Endothelial cell of umbilical vein (primary cell): ENCODE measurements at regions not wholly inside any gene's neighbourhood (a gene's known extent, or its start where the extent isn't known, plus 50 kb on each side); places are given as distances from the start of the nearest gene placed in this dataset.

Experiments
- BruUV-seq: library from RNA; stranded (reverse); fragments of 400-500 nt; replicated peaks from 2 replicates; lab custom pipeline; 2021; lab: Mats Ljungman, UMichigan
- CTCF ChIA-PET: fragments of 300-600, 350-600 bp; sonication (Branson Sonifier 250); formaldehyde crosslinking; loops from one replicate; lab custom pipeline; 2021; ENCODE audit warnings: antibody characterized with exemption, inconsistent platforms; lab: Charles Lee
- POLR2A ChIA-PET: fragments of 300-600, 350-600 bp; sonication (Branson Sonifier 250); formaldehyde crosslinking; loops from one replicate; lab custom pipeline; 2021; ENCODE audit warnings: antibody characterized with exemption, inconsistent platforms; lab: Charles Lee
- DNase-seq: peaks from one replicate; pipeline ENCODE4 v3.0.0-alpha.2; 2011; ENCODE audit warnings: low read depth, low spot score
- FAIRE-seq: peaks from 2 replicates; lab custom pipeline; 2011; peaks lifted over from hg19 to GRCh38; lab: Jason Lieb, UNC
- H2AFZ ChIP-seq: 2 replicates; pipeline ENCODE4 v1.6.0; 2012; ENCODE audit warnings: low read depth, low read length, control low read depth, inconsistent platforms
- H3K27ac ChIP-seq: 2 replicates; pipeline ENCODE4 v1.5.1; 2011; ENCODE audit warnings: low read depth, mild to moderate bottlenecking, control low read depth, low read length, moderate library complexity; ENCODE audit not compliant: insufficient read depth
- H3K27me3 ChIP-seq, 2 experiments: 2 replicates each; pipeline versions ENCODE4 v1.6.0 to v1.6.1; 2011; ENCODE audit warnings: low read length in 2 of 2, mixed read lengths in 1 of 2; ENCODE audit not compliant: control insufficient read depth in 2 of 2, insufficient read depth in 2 of 2
- H3K36me3 ChIP-seq, 2 experiments: 2 replicates in 1 of 2; 3 replicates in 1 of 2; pipeline ENCODE4 v1.5.1; 2011; ENCODE audit warnings: low read length in 2 of 2, mild to moderate bottlenecking in 1 of 2, moderate library complexity in 1 of 2; ENCODE audit not compliant: control insufficient read depth in 2 of 2, insufficient read depth in 2 of 2; ENCODE audit errors: extremely low read depth in 1 of 2
- H3K4me1 ChIP-seq: 3 replicates; pipeline ENCODE4 v1.5.1; 2011; ENCODE audit warnings: mild to moderate bottlenecking, low read length; ENCODE audit not compliant: control insufficient read depth, insufficient read depth; ENCODE audit errors: extremely low read depth
- H3K4me2 ChIP-seq: 2 replicates; pipeline ENCODE4 v1.6.1; 2011; ENCODE audit warnings: low read length, control low read depth, mixed read lengths; ENCODE audit not compliant: insufficient read depth
- H3K4me3 ChIP-seq, 3 experiments: fragments of 200-600 bp in 1 of 3; sonication (generic), shearing (Covaris generic) in 1 of 3; replicated peaks in 1 of 3; 2 replicates each; pipeline ENCODE4 v1.5.1; 2011 to 2016; ENCODE audit warnings: control low read depth in 3 of 3, low read length in 3 of 3, mild to moderate bottlenecking in 2 of 3, inconsistent platforms in 1 of 3, low read depth in 1 of 3, moderate library complexity in 1 of 3; ENCODE audit not compliant: insufficient read depth in 1 of 3
- H3K79me2 ChIP-seq: 2 replicates; pipeline ENCODE4 v1.6.0; 2012; ENCODE audit warnings: low read length, inconsistent platforms; ENCODE audit not compliant: control insufficient read depth, insufficient read depth
- H3K9ac ChIP-seq: replicated peaks from 2 replicates; pipeline ENCODE3; 2011; ENCODE audit warnings: low read length, control low read depth; ENCODE audit not compliant: insufficient read depth; ENCODE audit errors: extremely low read depth
- H3K9me1 ChIP-seq: replicated peaks from 3 replicates; pipeline ENCODE4 v1.6.0; 2011; ENCODE audit warnings: mild to moderate bottlenecking, low read length; ENCODE audit not compliant: control insufficient read depth, insufficient read depth; ENCODE audit errors: extremely low read depth
- H3K9me3 ChIP-seq: replicated peaks from 2 replicates; pipeline ENCODE4 v1.5.1; 2012; ENCODE audit warnings: low read length, inconsistent platforms; ENCODE audit not compliant: control insufficient read depth, insufficient read depth
- H4K20me1 ChIP-seq: replicated peaks from 2 replicates; pipeline ENCODE3; 2011; ENCODE audit warnings: mild to moderate bottlenecking, low read length; ENCODE audit not compliant: control insufficient read depth, insufficient read depth; ENCODE audit errors: extremely low read depth
- CTCF ChIP-seq, 2 donors: IDR thresholded peaks; 1 replicate in 1 of 2; 2 replicates in 1 of 2; pipeline ENCODE4 v1.5.1; 2011; ENCODE audit warnings: low read length in 2 of 2, mild to moderate bottlenecking in 2 of 2, moderate library complexity in 2 of 2, control low read depth in 1 of 2, inconsistent platforms in 1 of 2, low read depth in 1 of 2; ENCODE audit not compliant: insufficient read depth in 1 of 2; ENCODE audit errors: extremely low read depth in 1 of 2
- EZH2 ChIP-seq: IDR thresholded peaks from 2 replicates; pipeline ENCODE4 v1.6.1; 2012; ENCODE audit warnings: borderline replicate concordance, low read depth, mild to moderate bottlenecking, moderate library complexity, low read length, inconsistent platforms; ENCODE audit not compliant: severe bottlenecking
- FOS ChIP-seq: IDR thresholded peaks from 2 replicates; pipeline ENCODE4 v1.6.1; 2011; ENCODE audit warnings: mild to moderate bottlenecking, low read length, moderate library complexity, borderline replicate concordance; ENCODE audit not compliant: insufficient read depth
- GATA2 ChIP-seq: IDR thresholded peaks from 2 replicates; pipeline ENCODE4 v1.7.0; 2011; ENCODE audit warnings: low read depth, mild to moderate bottlenecking, moderate library complexity, mixed read lengths, low read length; ENCODE audit not compliant: insufficient read length, insufficient read depth
- JUN ChIP-seq: IDR thresholded peaks from 2 replicates; pipeline ENCODE4 v1.6.1; 2011; ENCODE audit warnings: borderline replicate concordance, low read depth; ENCODE audit not compliant: insufficient read length, insufficient read depth
- MAX ChIP-seq: IDR thresholded peaks from 2 replicates; pipeline ENCODE4 v1.6.1; 2011; ENCODE audit not compliant: insufficient read depth, insufficient read length
- MYC ChIP-seq: IDR thresholded peaks from one replicate; pipeline ENCODE4 v1.6.1; 2011; ENCODE audit warnings: mild to moderate bottlenecking, low read depth, low read length
- POLR2A ChIP-seq: IDR thresholded peaks from 2 replicates; pipeline ENCODE4 v1.6.1; 2012; ENCODE audit warnings: low read depth, mild to moderate bottlenecking, control low read depth, low read length
- POLR2AphosphoS5 ChIP-seq: IDR thresholded peaks from 2 replicates; pipeline ENCODE4 v1.6.1; 2012; ENCODE audit warnings: low read depth, mild to moderate bottlenecking, control low read depth, low read length, moderate library complexity; ENCODE audit not compliant: insufficient read depth
- dilution Hi-C: fragments of 300-500 bp; cut with MboI; formaldehyde crosslinking; loops from one replicate; pipeline ENCODE4 v1.15.0; 2019; ENCODE audit warnings: low sequenced_read_pairs; ENCODE audit not compliant: extremely low pct_ligation_motif_present
- intact Hi-C: fragments of 100-400 bp; cut with micrococcal nuclease; formaldehyde crosslinking; loops from one replicate; pipeline ENCODE4 v1.10.0; 2022

- Histone ChIP-seq H3K9ac (no peak overlapping the region), H3K9me1 (no peaks in the 10 kb centered on the region), H3K4me1 (no peaks in the 10 kb centered on the region), H3K4me2 (no peak overlapping the region), H3K4me3 (no peak overlapping the region), H3K27ac (no peak overlapping the region), H3K36me3 (no peaks in the 10 kb centered on the region), H4K20me1 (no peaks in the 10 kb centered on the region), H3K79me2 (no peaks in the 10 kb centered on the region), H2AFZ (no peak overlapping the region), H3K9me3 (no peaks in the 10 kb centered on the region), H3K27me3 (no peaks in the 10 kb centered on the region)
- TF ChIP-seq CTCF (IDR thresholded peaks at IDR 0.05; ENCODE audit: extremely low read depth in 1 of 2, insufficient read depth in 1 of 2, low read depth in 1 of 2, low read length in 2 of 2) = no peak
- BruUV-seq = no TSS peak
- intact Hi-C loops = no loop called here
- ChIA-PET CTCF (no interaction called here), POLR2A (no interaction called here)
- DNase-seq = no peak
- no peak for FAIRE-seq
- dilution Hi-C loops = no loop called here
Measured at GRCh38 chr16:66136841-66137240, 229.7 kb upstream of the CDH5 start.

GRCh38 chr16:66135838-66136237 is 230.7 kb upstream of the CDH5 start:
- dilution Hi-C loops = no loop called here
- no peak overlapping the region for H3K27ac ChIP-seq
- POLR2A ChIA-PET = no interaction called here
- DNase-seq (no peak), FAIRE-seq (no peak)
- CTCF ChIA-PET = no interaction called here
- no TSS peak for BruUV-seq
- no peaks in the 10 kb centered on the region for H3K9me1 ChIP-seq
- no peaks in the 10 kb centered on the region for H3K4me1 ChIP-seq
- H2AFZ ChIP-seq = no peak overlapping the region
- H3K4me2 ChIP-seq = no peak overlapping the region
- H3K36me3 ChIP-seq = no peaks in the 10 kb centered on the region
- TF ChIP-seq GATA2 = no peak
- TF ChIP-seq CTCF (IDR thresholded peaks at IDR 0.05; ENCODE audit: extremely low read depth in 1 of 2, insufficient read depth in 1 of 2, low read depth in 1 of 2, low read length in 2 of 2) = no peak
- no peak for TF ChIP-seq FOS
- no peak for TF ChIP-seq MAX
- no peak for TF ChIP-seq JUN
- TF ChIP-seq POLR2A = no peak
- no peak for TF ChIP-seq POLR2AphosphoS5
- no peak for TF ChIP-seq EZH2
- TF ChIP-seq MYC = no peak
- intact Hi-C loops = no loop called here
- H3K4me3 ChIP-seq = no peak overlapping the region
- H3K27me3 ChIP-seq = no peaks in the 10 kb centered on the region
- H3K9ac ChIP-seq = no peak overlapping the region
- H3K79me2 ChIP-seq = no peaks in the 10 kb centered on the region
- no peaks in the 10 kb centered on the region for H3K9me3 ChIP-seq
- no peaks in the 10 kb centered on the region for H4K20me1 ChIP-seq
